ENCODE measurements at regions not wholly inside any gene's neighbourhood (a gene's known extent, or its start where the extent isn't known, plus 50 kb on each side); places are given as distances from the start of the nearest gene placed in this dataset.

DNA sequence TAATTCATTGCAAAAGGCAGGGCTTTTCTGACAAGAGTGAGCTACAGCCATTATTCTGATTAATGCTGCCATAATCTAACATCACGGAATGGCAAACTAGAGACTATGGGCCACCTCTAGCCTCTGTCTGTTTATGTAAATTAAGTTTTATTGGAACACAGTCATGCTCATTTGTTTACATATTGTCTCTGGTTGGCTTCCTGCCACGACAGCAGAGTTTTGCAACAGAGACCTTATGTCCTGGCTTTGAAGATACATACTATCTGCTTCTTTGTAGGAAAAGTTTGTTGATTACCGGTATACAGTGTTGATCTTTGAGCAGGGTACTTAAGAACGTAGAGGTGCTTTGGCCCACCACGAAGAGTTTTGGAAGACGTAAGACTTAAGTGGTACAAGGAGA is 715.9 kb upstream of the RBFOX1 start:
- in situ Hi-C loops (cut with MboI; ENCODE audit: low sequenced_read_pairs), result no loop called here

DNA sequence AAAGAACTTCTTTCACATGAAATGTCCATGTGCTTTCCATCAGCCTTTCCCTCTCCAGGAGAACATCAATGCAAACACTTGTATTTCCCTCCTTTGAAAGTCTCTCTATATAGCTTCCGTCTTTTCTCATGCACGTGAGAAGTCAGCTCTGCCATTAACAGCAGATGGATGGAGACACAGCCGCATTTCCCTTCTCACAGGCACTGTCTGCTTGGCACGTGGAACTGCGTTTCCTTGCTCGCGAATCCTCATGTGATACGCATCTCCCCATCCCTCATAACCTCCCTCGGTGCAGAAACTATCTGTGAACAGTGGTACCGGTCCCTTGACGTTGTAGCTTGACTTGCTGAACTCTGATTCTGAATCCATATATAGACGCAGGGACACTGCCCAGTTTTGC is 717.0 kb upstream of the RBFOX1 start:
- in situ Hi-C loops (cut with MboI; ENCODE audit: low sequenced_read_pairs), result no loop called here

DNA sequence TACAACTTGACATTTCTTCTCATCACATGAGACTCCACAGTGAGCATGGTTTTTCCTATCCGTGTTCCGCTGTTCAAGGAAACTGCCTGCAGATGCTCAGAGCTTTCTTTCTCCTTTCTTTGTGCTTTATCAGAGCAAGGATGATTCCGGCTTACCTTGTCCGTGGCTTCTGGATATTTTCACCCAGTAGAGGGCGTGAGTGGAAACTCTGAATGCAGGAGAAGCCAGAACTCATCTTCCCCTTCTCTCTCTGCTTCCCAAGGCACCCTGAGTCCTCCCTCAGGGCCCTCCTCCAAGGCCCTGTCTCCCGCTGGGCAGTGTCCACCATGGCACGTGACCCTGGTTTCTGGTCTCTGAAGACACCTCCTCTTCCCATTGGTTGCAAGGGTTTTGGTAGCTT is 721.1 kb upstream of the RBFOX1 start:
- in situ Hi-C loops (cut with MboI; ENCODE audit: low sequenced_read_pairs), result no loop called here

DNA sequence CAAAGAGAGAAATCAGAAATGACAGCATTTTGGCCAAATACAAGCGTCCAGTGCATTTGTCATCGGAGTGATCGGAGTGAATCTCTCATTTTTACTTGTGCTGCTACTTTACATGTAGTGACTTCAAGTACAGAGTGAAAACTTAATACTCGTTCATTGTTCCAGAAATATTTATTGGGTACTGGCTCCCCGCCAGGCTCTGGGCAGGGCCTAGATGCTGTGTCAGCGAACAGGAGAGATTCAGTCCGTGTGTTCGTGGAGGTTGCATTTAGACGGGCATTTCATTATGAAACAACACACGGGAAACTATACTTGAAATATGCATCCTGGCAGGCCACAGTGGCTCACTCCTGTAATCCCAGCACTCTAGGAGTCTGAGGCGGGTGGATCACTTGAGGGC is 727.2 kb upstream of the RBFOX1 start:
- in situ Hi-C loops (cut with MboI; ENCODE audit: low sequenced_read_pairs), result no loop called here

DNA sequence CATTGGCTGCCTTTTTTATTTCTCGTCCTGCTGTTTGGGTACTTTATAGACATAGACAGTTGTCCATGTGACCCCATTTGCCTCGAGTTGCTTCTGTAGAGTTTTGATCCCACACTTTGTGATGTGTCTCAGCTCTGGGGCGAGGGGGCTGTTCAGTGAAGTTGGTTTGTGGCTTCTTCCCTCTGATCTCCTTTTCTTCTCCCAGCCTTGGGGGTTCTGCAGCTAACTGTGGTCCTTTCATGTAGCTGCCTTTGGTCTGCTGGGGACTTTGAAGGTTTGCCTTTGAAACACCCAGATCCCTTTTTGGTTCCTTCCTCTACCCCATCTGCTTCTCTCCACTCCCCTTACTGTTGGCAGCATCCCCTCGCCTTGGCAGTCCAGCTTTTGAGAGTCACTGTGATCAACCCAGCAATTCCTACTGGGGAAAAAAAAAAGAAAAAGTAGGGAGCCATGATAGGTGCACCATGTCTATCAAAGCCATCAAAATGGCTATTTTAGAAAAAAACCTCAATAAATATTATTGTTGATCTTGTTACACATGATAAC is 728.8 kb upstream of the RBFOX1 start:
- in situ Hi-C loops (cut with MboI; ENCODE audit: low sequenced_read_pairs), result no loop called here

DNA sequence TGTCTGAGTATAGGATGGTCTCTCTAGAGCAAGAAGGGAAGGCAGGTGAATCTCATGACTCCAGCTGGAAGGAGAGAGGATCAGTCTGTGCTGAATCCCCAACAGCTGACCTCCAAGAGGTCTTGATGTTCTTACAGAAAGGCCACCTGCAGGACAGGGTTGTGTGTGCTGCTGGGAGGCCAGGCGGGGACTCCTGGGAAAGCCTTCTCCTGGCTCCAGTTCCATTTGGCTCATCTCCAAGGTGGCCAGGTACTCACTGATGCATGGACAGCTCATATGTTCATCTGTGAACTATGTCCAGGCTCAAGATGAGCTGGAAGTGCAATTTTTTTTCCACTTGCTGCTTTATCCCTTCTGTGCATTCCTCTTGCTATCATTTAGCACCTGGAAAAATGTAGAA is 730.2 kb upstream of the RBFOX1 start:
- in situ Hi-C loops (cut with MboI; ENCODE audit: low sequenced_read_pairs), result no loop called here

DNA sequence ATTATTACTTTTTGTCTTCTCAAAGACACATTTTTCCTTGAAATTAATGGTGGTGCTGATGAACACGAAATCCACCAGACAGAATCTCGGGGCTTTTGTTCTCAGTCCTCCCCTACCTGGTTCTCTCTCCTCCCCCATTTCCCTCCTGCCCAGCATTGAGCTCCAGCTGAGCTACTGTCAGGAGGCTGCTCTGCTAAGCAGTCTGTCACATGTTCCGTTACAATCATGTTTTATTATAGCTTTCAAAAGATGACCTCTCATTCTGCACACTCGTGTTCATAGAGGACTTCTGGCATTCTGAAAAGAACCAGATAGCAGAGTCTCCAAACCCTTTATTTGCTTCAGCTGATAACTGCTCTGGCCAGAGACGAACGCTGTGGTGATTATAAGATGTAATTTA is 732.5 kb upstream of the RBFOX1 start:
- in situ Hi-C loops (cut with MboI; ENCODE audit: low sequenced_read_pairs), result no loop called here

DNA sequence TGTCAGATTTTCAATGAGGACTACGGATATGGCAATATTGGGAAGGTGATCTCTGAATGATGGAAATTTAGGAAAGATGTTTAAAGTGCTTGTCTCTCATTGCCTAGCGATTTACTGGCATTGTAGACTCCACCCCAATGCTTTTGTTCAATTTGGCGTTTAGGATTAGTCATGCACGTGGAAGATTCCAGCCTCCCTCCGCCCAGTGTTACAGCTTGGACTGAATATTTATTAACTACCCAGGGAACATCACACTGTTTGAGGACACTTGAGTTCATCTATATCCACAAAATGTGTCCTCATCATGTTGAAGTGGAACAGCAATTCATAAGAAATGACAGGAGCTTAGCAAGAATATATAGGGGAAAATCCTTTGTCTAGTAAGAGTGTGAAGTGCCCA is 738.8 kb upstream of the RBFOX1 start:
- in situ Hi-C loops (cut with MboI; ENCODE audit: low sequenced_read_pairs), result no loop called here

DNA sequence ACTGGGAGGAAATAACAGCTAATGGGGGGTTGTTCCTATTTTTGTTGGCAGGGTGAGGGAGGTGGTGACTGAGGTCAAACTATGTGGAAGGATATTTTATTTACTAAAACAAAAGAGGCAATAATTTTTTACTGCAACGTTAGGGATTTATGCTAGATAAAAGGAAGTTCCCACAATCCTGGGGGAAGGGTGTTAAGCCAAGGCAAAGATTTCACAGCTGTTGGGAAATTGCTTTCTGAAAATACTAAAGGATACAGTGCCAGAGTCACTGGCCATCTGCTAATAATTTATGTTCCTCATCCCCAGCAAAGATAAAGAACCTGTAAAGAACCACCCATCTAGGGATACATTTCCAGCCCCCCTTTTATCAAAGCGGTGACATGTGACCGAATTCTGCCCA is 756.0 kb upstream of the RBFOX1 start:
- in situ Hi-C loops (cut with MboI; ENCODE audit: low sequenced_read_pairs), result no loop called here

DNA sequence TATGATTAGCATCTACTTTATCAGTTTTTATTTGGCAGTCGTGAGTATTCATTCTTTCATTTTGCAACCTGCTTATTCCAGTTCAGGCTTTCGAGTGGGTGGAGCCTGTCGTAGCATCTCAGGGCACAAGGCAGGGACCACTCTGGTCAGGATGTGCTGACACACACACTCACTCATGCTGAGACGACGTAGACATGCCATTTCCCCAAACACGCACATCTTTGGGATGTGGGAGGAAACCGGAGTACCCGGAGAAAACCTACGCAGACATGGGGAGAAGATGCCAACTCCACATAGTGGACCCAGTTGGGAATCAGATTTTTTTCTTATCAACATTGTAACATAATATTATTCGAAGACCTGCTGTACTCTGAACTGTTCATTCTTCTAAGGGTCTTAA is 756.5 kb upstream of the RBFOX1 start:
- in situ Hi-C loops (cut with MboI; ENCODE audit: low sequenced_read_pairs), result no loop called here

DNA sequence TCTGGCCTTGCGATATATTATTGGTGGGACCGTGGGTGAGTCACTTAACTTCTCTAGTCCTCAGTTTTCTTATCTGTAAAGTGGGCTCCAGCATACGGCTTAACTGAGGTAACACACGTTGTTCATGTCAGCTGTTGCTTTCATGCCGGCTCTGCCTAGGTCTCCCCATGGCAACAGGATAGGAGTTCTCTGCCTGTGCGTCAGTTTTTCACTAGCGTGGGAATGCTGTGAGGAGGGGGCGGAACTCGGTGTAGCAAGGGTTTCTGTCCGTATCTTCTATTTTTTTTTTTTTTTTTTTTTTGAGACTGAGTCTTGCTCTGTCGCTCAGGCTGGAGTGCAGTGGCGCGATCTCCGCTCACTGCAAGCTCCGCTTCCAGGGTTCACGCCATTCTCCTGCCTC is 758.5 kb upstream of the RBFOX1 start:
- in situ Hi-C loops (cut with MboI; ENCODE audit: low sequenced_read_pairs), result no loop called here

DNA sequence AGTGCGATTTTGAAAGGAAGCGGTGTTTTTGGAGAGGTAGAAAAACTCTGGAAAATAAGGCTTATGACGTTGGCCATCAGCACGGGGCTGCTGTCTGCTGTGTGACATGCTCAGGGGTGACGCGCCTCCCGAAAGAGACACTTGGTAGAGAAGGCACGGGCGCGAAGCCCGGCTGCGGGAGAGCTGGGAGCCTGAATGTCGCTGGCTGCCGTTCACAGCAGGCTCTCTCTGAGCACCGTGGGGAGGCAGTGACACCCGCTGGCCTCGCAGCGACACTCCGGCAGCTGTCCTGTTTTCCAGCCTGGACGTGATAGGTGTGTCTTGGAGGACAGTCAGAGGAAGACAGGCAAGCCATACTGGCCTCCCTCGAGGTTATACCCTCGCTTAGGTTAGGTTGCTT is 759.1 kb upstream of the RBFOX1 start:
- in situ Hi-C loops (cut with MboI; ENCODE audit: low sequenced_read_pairs), result no loop called here

DNA sequence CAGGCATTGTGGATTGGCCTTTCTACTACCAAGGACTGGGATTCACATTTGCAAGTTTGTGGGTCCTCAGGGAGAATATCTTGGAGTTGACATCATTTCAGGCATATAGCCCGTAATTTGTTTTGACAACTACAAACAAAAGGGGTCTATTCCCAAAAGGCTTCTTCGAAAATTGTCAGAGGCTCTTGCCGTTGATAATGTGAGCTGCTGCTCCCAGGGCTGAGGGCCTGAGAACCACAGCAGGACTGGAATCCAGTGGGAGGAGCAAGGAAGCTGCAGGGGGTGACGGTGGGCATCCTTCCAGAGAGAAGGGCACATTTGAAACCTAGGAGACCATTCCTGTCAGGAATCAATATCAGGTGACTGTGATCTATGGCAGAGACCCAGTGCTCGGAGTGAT is 761.6 kb upstream of the RBFOX1 start:
- in situ Hi-C loops (cut with MboI; ENCODE audit: low sequenced_read_pairs), result no loop called here

DNA sequence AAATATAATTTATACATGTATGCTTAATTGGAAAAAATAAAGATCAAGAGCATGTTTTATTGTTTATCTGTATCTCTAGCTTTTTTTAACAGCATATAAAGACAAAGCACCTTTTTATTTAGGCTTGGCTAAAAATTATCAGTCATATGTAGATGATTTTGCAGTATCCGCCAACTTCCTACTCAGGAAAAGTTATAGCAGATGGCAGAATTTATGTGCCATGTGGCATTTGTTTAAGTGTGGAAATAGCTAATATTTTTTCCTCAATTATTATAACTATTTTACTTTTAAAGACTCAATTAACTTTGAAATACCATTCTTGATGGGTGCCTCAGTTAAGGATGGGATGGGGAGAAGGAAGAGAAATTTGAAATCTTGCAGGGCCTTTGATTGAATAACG is 762.1 kb upstream of the RBFOX1 start:
- in situ Hi-C loops (cut with MboI; ENCODE audit: low sequenced_read_pairs), result no loop called here

DNA sequence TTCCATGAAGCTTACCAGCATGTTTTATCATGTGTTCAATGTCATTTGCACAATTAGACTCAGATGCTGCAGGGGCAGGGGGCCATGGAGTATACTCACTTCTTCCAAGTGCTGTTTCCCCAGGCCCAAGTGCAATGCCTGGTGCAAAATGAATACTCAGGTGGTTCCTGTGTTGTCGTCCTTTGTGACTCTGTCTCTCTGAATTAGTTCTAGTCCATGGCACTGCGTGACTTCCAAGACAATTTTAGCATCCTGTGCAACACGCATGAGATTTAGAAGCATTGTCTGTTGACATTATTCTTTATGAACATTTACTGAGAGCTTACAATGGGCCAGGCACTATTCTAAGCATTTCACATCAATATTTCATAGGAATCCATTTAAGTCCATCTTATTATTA is 769.7 kb upstream of the RBFOX1 start:
- in situ Hi-C loops (cut with MboI; ENCODE audit: low sequenced_read_pairs), result no loop called here

DNA sequence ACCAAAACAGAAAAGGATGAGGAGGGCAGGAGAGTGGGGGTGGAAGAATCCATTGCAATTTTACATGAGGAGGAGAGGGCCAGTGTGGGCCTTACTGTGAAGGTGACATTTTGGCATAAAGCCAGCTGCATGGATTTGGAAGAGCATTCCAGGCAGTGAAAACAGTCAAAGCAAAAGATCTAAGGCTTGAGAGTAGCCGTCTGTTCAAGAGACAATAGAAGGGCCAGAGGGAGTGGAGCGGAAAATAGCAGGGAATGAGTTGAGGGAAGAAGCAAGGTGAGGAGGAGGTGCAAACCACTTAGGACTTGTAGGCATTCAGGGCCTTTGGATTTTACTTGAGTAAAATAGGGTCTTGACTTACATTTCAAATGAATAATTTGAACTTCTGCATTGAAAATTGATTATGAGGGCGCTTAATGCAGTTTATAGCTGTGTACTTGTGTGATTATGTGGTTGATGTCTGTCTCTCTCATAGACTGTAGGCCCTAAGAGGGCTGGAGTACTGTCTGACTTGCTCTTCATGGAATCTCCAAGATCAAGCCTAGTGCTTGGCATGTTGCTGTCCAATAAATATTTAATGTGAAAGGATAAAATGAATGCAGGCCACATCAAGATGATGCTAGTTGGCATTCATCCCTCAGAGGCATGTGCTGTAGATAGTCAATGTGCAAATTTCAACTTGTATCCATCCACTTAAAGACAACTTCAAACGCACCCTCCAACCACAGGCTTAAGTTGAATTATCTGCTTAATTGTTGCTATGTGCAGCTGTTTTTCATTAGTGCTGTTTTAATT is 772.1 kb upstream of the RBFOX1 start:
- in situ Hi-C loops (cut with MboI; ENCODE audit: low sequenced_read_pairs), result no loop called here

DNA sequence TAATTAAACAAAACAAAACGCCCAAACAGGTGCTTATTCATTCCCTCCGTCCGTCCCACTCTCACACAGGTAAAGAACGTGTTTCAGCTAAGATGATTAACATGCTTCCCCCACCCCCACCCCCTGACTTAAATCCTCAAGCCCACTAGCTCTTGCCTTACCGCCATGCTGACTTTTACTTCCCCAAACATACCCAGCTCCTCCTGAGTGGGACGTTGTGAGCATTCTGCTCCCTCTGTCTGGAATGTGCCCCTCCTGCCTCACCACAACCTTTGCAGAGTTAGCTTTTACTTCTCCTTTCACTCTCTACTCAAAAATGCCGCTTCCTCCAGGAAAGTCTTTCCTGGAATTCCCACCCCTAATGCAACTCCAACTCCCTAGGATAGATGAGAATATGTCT is 774.0 kb upstream of the RBFOX1 start:
- in situ Hi-C loops (cut with MboI; ENCODE audit: low sequenced_read_pairs), result no loop called here

DNA sequence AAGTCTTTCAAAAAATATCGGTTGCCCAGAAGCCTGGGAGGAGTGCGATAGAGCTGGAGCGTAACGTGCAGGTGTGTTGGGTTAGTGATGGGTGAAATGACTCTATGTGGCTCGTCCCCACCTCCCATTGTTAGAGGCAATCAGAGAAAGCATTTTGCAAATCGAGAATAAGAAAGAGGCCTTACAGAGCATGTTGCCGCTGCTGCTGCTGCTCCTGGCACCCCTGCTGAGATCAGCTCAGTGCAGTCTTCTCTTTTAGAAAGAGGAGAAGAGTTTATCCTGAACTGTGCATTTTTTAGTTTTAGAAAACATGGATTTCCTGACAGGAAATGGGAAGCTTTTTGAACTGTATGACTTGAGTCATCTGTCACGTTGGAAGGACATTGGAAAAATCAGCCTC is 774.5 kb upstream of the RBFOX1 start:
- in situ Hi-C loops (cut with MboI; ENCODE audit: low sequenced_read_pairs), result no loop called here

DNA sequence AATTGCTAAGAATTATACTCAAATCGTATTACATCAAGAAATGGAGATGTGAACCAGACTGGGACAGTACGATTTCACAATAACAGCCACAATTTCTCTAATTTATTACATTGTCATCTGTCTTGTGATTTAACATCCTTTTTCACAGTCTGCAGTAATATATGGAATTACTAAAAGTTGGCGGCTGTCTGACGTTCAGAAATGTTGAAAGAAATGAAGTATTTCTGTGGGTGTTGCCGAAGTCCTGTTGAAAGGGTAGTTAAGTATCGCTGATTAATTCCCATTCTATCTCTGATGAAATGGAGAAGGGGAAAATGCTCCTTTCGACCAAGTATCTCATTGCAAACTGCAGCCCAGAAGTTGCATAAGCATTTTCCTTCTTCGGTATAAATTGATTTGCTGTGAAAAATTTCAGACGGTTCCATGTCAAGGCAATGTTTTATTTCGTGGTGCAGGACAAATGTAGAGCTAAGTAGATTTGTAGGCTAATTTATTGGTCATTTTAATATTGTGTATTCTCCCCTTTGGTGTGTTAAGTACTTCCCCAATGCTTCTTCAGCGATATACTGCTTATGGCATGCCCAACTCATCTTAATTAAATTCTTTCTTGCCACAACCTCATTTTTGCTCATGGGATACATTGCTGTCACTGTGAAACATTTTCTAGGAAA is 775.2 kb upstream of the RBFOX1 start:
- in situ Hi-C loops (cut with MboI; ENCODE audit: low sequenced_read_pairs), result no loop called here

DNA sequence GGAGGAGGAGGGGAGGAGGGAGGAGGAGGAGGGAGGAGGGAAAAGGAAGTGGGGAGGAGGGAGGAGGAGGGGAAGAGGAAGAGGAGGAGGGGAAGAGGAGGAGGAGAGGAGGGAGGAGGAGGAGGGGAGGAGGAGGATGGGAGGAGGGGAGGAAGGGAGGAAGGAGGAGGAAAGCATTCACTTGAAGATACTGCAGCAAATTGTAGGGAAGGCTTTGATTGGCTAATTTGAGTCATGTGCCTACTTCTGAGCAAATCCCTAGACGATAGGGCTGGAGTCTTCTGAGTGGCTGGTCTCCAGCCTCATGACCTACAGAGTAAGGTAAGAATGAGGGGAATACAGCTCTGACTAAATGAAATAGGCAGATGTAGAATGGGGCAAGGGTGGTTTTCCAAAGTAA is 783.2 kb upstream of the RBFOX1 start:
- in situ Hi-C loops (cut with MboI; ENCODE audit: low sequenced_read_pairs), result no loop called here

DNA sequence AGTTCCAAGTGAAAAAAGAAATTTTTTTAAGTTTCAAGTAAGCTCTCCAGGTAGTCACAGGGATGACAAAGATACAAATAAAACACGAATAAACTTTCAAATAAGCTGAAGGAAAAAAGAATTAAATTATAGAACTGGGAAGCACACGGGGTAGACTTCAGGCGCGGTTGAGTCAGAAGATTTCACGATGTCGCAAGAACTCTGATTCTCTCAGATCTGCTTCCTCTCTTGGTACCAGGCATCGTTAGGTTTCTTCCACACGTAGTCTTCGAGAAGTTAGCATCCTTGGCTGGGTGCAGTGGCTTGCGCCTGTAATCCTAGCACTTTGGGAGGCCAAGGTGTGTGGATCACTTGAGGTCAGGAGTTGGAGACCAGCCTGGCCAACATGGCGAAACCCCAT is 784.1 kb upstream of the RBFOX1 start:
- in situ Hi-C loops (cut with MboI; ENCODE audit: low sequenced_read_pairs), result no loop called here

DNA sequence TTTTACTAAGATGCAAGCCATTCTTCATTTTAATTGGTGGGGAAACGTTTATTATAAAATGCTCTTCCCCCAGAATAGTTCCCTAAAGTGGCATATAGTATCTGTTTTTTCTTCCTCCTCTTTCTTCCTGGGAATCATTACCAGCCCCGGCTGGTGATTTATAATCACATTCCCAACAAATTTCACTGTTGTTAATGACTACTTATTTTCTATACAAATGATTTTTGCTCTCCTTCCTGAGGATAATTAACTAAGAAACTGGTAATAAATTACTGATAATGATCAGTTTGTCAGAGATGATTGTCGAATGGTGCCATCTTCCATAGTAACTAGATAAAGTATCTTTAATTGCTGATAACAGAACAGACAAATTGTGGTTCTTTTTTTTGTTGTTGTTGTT is 785.5 kb upstream of the RBFOX1 start:
- in situ Hi-C loops (cut with MboI; ENCODE audit: low sequenced_read_pairs), result no loop called here

DNA sequence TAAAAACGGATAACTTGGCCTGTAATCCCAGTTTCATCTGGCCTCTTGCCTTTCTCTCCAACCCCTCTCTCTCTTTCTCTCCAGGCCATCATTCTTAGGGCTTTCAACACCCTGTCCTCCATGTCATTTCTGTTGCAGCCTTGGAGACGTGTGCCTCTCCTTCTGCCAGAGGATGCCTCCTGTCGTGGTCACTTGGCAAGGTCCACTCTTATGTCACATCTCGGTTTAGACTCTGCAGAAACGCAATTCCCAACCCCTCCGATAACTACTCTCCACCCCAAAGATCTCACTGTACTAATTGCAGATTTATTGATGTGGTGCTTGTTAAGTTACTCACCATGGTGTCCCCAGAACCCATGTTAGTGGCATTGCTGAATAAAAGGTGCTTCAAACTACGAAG is 787.3 kb upstream of the RBFOX1 start:
- in situ Hi-C loops (cut with MboI; ENCODE audit: low sequenced_read_pairs), result no loop called here

All from HL-60/S4 (cell line).